Right atrium auricular region (tissue), 2 donors: ENCODE measurements at regions not wholly inside any gene's neighbourhood (a gene's known extent, or its start where the extent isn't known, plus 50 kb on each side); places are given as distances from the start of the nearest gene placed in this dataset.

ENCODE experiments used
- DNase-seq: peaks from one replicate; pipeline ENCODE4 v3.0.0-alpha.2; 2019; ENCODE audit warnings: low spot score
- H3K27ac ChIP-seq, 2 donors: fragments of 200-600 bp; sonication (generic); 1 replicate in 1 of 2; 2 replicates in 1 of 2; pipeline ENCODE4 v1.5.1; 2016 to 2019
- H3K27me3 ChIP-seq, 2 donors: fragments of 200-600 bp; sonication (generic); one replicate each; pipeline versions ENCODE4 v1.5.1 to v1.6.0; 2017 to 2019
- H3K36me3 ChIP-seq: fragments of 200-600 bp; sonication (generic); one replicate; pipeline ENCODE4 v1.5.1; 2016
- H3K4me1 ChIP-seq, 2 donors: fragments of 200-600 bp; sonication (generic); one replicate each; pipeline versions ENCODE4 v1.5.1 to v1.6.0; 2017 to 2019
- H3K4me3 ChIP-seq, 2 donors: fragments of 200-600 bp; sonication (generic); 1 replicate in 1 of 2; 2 replicates in 1 of 2; pipeline ENCODE4 v1.5.1; 2017 to 2019; ENCODE audit warnings: mild to moderate bottlenecking in 1 of 2, moderate library complexity in 1 of 2
- H3K9me3 ChIP-seq, 2 donors: fragments of 200-600 bp; sonication (generic); one replicate each; pipeline ENCODE4 v1.5.1; 2019
- CTCF ChIP-seq, 2 donors: fragments of 200-600 bp; sonication (generic); IDR thresholded peaks; one replicate each; pipeline ENCODE4 v1.5.1; 2019; ENCODE audit warnings: antibody characterized with exemption in 2 of 2

- no peak for TF ChIP-seq CTCF (IDR thresholded peaks at IDR 0.05)
- Histone ChIP-seq H3K4me3 (no peak overlapping the region), H3K36me3 (no peaks in the 10 kb centered on the region), H3K27ac (no peak overlapping the region), H3K9me3 (no peaks in the 10 kb centered on the region), H3K27me3 (no peaks in the 10 kb centered on the region), H3K4me1 (no peaks in the 10 kb centered on the region)
- DNase-seq = no peak
Measured at GRCh38 chr18:78780719-78781600, 198.7 kb upstream of the SALL3 start.

GRCh38 chr18:78781601-78781960, 198.0 kb upstream of the SALL3 start:
- Histone ChIP-seq H3K9me3 (no peaks in the 10 kb centered on the region), H3K36me3 (no peaks in the 10 kb centered on the region), H3K4me1 (no peaks in the 10 kb centered on the region), H3K4me3 (no peak overlapping the region), H3K27ac (no peak overlapping the region), H3K27me3 (no peaks in the 10 kb centered on the region)
- DNase-seq = no peak
- no peak for TF ChIP-seq CTCF (IDR thresholded peaks at IDR 0.05)

- Histone ChIP-seq H3K4me1 (no peaks in the 10 kb centered on the region), H3K4me3 (no peak overlapping the region), H3K27ac (no peak overlapping the region), H3K36me3 (no peaks in the 10 kb centered on the region), H3K9me3 (no peaks in the 10 kb centered on the region), H3K27me3 (no peaks in the 10 kb centered on the region)
- no peak for TF ChIP-seq CTCF (IDR thresholded peaks at IDR 0.05)
- no peak for DNase-seq
Measured at GRCh38 chr18:78782951-78783563, 196.6 kb upstream of the SALL3 start.

- Histone ChIP-seq H3K27ac (no peak overlapping the region), H3K36me3 (no peaks in the 10 kb centered on the region)
Measured at GRCh38 chr18:78783564-78783960, 196.1 kb upstream of the SALL3 start.

GRCh38 chr18:78784861-78785260, 194.8 kb upstream of the SALL3 start:
- Histone ChIP-seq H3K27me3 (no peaks in the 10 kb centered on the region), H3K4me3 (no peak overlapping the region), H3K9me3 (no peaks in the 10 kb centered on the region), H3K27ac (no peak overlapping the region), H3K36me3 (no peaks in the 10 kb centered on the region), H3K4me1 (no peaks in the 10 kb centered on the region)
- TF ChIP-seq CTCF (IDR thresholded peaks at IDR 0.05) = no peak
- DNase-seq = no peak

More at GRCh38 chr18:78783564-78783960, 196.1 kb upstream of the SALL3 start:
- Histone ChIP-seq H3K4me3 (no peak overlapping the region), H3K4me1 (no peaks in the 10 kb centered on the region), H3K27me3 (no peaks in the 10 kb centered on the region), H3K9me3 (no peaks in the 10 kb centered on the region)
- no peak for DNase-seq
- no peak for TF ChIP-seq CTCF (IDR thresholded peaks at IDR 0.05)
